ENCODE measurements at regions not wholly inside any gene's neighbourhood (a gene's known extent, or its start where the extent isn't known, plus 50 kb on each side); places are given as distances from the start of the nearest gene placed in this dataset.

DNA sequence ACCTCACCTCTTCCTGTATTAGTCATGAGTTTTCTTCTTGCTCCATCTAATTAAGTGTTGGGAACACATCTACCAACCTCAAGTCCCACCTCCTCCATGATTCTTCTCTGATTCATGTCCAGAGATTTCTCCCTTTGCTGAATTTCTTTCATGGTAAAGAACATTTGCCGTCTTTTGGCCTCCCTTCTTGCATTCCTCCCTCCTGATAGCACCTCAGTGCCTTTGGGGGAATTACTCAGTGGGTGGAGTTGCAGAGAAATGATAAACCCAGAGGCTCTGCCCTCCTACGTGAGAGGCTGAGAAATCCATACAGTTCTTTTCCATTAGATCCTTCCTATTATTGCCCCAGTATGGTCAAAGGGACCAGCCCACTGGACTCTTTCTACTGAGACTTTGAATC lies 651.9 kb downstream of the SLC4A3 start:
- no peaks in the 10 kb centered on the region for H3K4me1 ChIP-seq
- no peak for DNase-seq
- in situ Hi-C loops (cut with MboI; ENCODE audit: low sequenced_read_pairs in 4 of 4) (no loop called here), intact Hi-C loops (cut with DNase I; ENCODE audit: low total_unique reads) (no loop called here)
- no peak for ATAC-seq
- no peaks in the 10 kb centered on the region for H3K36me3 ChIP-seq
- H3K9me3 ChIP-seq, result no peaks in the 10 kb centered on the region
- H3K27ac ChIP-seq, result no peak overlapping the region
- no peaks in the 10 kb centered on the region for H3K27me3 ChIP-seq
- TF ChIP-seq, protein P1, sequence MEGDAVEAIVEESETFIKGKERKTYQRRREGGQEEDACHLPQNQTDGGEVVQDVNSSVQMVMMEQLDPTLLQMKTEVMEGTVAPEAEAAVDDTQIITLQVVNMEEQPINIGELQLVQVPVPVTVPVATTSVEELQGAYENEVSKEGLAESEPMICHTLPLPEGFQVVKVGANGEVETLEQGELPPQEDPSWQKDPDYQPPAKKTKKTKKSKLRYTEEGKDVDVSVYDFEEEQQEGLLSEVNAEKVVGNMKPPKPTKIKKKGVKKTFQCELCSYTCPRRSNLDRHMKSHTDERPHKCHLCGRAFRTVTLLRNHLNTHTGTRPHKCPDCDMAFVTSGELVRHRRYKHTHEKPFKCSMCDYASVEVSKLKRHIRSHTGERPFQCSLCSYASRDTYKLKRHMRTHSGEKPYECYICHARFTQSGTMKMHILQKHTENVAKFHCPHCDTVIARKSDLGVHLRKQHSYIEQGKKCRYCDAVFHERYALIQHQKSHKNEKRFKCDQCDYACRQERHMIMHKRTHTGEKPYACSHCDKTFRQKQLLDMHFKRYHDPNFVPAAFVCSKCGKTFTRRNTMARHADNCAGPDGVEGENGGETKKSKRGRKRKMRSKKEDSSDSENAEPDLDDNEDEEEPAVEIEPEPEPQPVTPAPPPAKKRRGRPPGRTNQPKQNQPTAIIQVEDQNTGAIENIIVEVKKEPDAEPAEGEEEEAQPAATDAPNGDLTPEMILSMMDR (IDR thresholded peaks at IDR 0.05 in 4 of 5, conservative IDR thresholded peaks at IDR 0.05 in 1 of 5), result no peak
- no peak for TF ChIP-seq POLR2A (IDR thresholded peaks at IDR 0.05)
- no peak overlapping the region for H3K4me3 ChIP-seq

DNA sequence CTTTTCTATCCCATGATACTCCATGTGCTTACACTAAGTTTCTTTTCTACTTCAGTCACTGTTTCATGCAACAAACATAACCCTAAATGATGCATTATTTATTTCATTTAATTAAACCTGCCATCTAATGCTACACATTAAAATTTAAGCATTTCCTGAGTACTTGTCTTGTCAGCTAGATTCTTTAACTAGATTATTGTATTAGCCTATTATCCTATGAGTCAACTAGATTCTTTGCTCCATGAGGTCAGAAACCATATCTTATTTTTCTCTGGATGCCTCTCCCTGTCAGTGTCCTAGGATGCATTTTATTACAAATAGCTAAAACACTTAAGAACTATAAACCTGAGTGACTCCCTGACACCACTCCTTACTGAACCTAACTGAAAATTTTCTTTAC lies 652.4 kb downstream of the SLC4A3 start:
- ATAC-seq (no peak), DNase-seq (no peak)
- intact Hi-C loops (cut with DNase I; ENCODE audit: low total_unique reads), result no loop called here
- no peak overlapping the region for H3K27ac ChIP-seq
- in situ Hi-C loops (cut with MboI; ENCODE audit: low sequenced_read_pairs in 4 of 4), result no loop called here
- no peak for TF ChIP-seq POLR2A (IDR thresholded peaks at IDR 0.05)
- TF ChIP-seq, protein P1 (IDR thresholded peaks at IDR 0.05 in 4 of 5, conservative IDR thresholded peaks at IDR 0.05 in 1 of 5), result no peak
- no peaks in the 10 kb centered on the region for H3K4me1 ChIP-seq
- no peaks in the 10 kb centered on the region for H3K9me3 ChIP-seq
- H3K36me3 ChIP-seq, result no peaks in the 10 kb centered on the region
- H3K27me3 ChIP-seq, result no peaks in the 10 kb centered on the region
- no peak overlapping the region for H3K4me3 ChIP-seq

DNA sequence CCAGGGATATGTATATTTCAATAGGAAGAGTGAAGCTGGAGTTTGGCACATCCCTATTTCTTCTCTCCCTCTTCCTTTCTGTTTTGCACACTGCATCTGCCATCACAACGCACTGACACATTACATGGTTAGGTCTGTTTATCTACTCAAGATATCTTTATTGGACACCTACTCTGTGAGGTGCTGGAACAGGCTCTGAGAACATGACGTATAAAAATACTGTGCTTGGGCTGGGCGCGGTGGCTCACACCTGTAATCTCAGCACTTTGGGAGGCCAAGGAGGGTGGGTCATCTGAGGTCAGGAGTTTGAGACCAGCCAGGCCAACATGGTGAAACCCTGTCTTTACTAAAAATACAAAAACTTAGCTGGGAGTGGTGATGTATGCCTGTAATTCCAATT lies 653.3 kb downstream of the SLC4A3 start:
- H3K9me3 ChIP-seq, result no peaks in the 10 kb centered on the region
- no peak for ATAC-seq
- H3K27me3 ChIP-seq, result no peaks in the 10 kb centered on the region
- H3K27ac ChIP-seq, result no peak overlapping the region
- no peak for TF ChIP-seq POLR2A (IDR thresholded peaks at IDR 0.05)
- TF ChIP-seq, protein P1 (IDR thresholded peaks at IDR 0.05 in 4 of 5, conservative IDR thresholded peaks at IDR 0.05 in 1 of 5), result no peak
- in situ Hi-C loops (cut with MboI; ENCODE audit: low sequenced_read_pairs in 4 of 4), result no loop called here
- DNase-seq, result no peak
- H3K4me3 ChIP-seq, result no peak overlapping the region
- intact Hi-C loops (cut with DNase I; ENCODE audit: low total_unique reads), result no loop called here
- no peaks in the 10 kb centered on the region for H3K4me1 ChIP-seq
- no peaks in the 10 kb centered on the region for H3K36me3 ChIP-seq

DNA sequence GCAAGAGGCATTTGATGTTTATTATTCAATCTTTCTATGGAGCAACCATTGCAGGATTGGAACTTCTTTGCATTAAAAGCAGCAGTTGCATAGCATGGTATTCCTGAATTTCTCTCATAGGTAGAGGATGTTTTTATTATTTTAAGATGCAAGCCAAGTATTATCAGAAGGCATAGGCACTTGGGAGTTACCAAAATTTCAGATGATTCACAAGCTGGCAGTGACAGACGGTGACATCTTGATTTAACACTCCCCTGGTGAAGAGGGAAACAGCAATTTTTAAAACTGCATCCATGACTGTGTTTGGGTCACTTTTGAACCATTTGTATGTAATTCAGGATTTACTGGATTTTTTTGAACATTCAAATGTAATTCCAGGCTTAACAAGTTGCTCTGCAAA lies 654.3 kb downstream of the SLC4A3 start:
- Histone ChIP-seq H3K27me3 (no peaks in the 10 kb centered on the region), H3K36me3 (no peaks in the 10 kb centered on the region), H3K4me1 (no peaks in the 10 kb centered on the region), H3K9me3 (no peaks in the 10 kb centered on the region), H3K4me3 (no peak overlapping the region), H3K27ac (no peak overlapping the region)
- TF ChIP-seq, protein P1 (IDR thresholded peaks at IDR 0.05 in 4 of 5, conservative IDR thresholded peaks at IDR 0.05 in 1 of 5), result no peak
- no peak for TF ChIP-seq POLR2A (IDR thresholded peaks at IDR 0.05)
- ATAC-seq (no peak), DNase-seq (no peak)
- in situ Hi-C loops (cut with MboI; ENCODE audit: low sequenced_read_pairs in 4 of 4) (no loop called here), intact Hi-C loops (cut with DNase I; ENCODE audit: low total_unique reads) (no loop called here)

DNA sequence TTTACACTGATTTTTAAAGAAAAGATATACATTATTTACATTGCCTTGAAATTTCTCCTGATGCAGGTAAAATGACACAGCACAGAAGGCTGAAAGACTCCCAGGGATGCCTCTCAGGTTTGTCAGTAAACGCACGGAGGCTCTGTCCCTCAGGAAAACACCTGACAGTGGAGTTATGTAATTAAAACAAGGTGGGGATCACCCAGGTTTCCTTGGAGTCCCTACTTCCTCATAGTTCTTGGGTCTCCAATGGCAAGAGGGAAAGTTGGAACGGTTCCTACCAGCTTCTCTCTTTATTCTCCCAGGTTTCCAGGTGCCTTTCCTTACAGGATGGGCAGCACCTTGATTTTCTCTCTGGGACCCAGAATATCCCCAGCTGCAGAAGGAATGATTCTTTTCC lies 654.8 kb downstream of the SLC4A3 start:
- TF ChIP-seq POLR2A (IDR thresholded peaks at IDR 0.05), result no peak
- TF ChIP-seq, protein P1 (IDR thresholded peaks at IDR 0.05 in 4 of 5, conservative IDR thresholded peaks at IDR 0.05 in 1 of 5), result no peak
- Histone ChIP-seq H3K36me3 (no peaks in the 10 kb centered on the region), H3K9me3 (no peaks in the 10 kb centered on the region), H3K27me3 (no peaks in the 10 kb centered on the region), H3K4me3 (no peak overlapping the region), H3K27ac (no peak overlapping the region), H3K4me1 (no peaks in the 10 kb centered on the region)
- intact Hi-C loops (cut with DNase I; ENCODE audit: low total_unique reads) (no loop called here), in situ Hi-C loops (cut with MboI; ENCODE audit: low sequenced_read_pairs in 4 of 4) (no loop called here)
- DNase-seq (no peak), ATAC-seq (no peak)

All from gastrocnemius medialis (tissue), 4 donors.